Inferior parietal cortex (tissue), 1 donor: ENCODE measurements at regions not wholly inside any gene's neighbourhood (a gene's known extent, or its start where the extent isn't known, plus 50 kb on each side); places are given as distances from the start of the nearest gene placed in this dataset.
A peak's percentile ranks its signal among the peaks of the same experiment; 100 is the strongest.

ENCODE experiments used
- DNase-seq: peaks from one replicate; pipeline ENCODE4 v3.0.0-alpha.2; 2016; ENCODE audit errors: extremely low spot score

DNA sequence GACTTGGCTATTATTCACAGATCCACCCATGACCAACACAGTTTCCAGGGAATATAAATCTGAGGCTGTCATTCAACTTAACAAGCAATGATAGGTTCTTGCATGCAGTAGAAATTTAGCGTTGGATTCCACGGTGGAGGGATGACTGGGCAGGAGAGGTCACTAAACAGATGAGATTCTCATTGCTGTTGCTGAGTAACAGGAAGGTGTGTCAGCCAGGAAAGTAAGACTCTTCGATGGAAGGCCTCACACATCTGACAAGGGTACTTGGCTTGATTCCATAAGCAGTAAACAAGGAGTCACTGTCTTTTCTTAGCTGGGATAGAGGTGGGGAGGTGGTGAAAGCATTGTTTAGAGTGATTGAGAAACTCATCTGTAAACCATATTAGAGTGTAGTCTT lies 1152.0 kb downstream of the SORCS3 start:
- DNase-seq, result no peak

DNA sequence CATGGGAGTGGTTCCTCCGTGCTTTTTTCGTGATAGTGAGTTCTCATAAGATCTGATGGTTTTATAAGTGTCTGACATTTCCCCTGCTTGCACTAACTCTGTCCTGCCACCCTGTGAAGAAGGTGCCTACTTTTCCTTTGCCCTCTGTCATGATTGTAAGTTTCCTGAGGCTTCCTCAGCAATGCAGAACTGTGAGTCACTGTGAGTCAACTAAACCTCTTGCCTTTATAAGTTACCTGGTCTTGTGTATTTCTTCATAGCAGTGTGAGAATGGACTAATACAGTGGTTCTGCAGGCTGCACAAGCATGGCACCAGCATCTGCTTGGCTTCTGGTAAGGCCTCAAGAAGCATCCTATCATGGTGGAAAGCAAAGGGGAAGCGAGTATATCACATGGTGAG lies 1144.6 kb downstream of the SORCS3 start:
- DNase-seq, result no peak

DNA sequence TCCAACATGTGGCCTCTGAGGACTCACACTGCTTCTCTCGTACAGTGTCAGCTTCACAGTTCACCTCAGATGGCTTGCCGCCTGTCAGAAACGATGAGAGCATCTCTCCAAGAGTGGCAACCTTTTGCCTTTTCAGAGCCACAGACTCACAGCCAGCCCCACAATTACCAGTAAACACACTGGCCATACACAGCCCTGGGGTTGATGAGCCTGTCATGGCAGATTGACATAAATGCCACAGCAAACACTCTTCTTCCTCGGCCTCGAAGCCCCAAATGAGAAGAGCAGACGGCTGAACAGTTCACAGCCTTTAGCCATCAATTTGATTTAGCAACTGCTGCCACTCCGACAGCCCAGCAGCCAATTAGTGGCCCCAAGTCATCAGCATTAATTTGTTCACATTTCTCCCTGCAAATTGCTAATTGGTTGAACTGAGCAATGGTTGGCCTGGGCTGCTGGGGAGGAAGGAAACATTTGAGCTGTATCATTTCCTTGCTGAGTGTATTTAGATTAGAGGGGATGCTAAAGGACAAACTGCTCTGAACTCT lies 1142.9 kb downstream of the SORCS3 start:
- no peak for DNase-seq

DNA sequence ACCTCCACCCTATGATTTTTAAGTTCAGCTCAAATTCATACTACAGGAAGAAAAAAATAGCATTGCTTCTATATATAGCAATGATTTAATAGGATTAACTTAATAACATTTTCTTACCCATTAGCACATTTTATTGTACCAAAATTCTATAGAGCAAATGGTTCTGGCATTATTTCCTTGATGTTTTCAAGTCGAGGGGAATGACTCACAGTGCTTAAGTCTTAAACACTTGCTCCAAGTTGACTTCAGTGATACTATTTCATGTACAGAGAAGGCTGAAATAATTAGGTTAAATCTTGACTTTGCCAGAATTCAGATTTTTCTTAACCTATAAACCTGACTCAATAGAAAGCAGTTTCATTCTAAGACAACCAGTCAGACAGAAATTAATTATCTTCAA lies 1133.8 kb downstream of the SORCS3 start:
- no peak for DNase-seq

DNA sequence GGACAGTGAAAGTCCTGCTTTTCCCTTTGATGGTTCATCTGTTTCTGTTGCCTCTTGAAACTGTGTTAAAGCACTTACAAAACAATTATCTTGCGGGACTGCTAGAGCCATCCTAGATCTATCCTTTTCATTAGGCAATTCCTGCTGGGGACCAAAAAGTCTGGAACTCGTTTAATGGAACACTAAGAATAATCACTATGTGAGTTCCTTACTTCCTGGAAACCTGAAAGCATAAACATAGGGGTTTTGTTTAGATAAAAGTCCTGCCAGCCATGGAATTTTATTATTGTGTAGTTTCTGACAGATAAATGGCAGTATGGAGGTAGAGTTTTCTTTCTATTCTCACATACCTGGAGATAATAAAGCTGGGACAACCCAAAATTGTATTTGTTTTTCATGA lies 1133.3 kb downstream of the SORCS3 start:
- no peak for DNase-seq

DNA sequence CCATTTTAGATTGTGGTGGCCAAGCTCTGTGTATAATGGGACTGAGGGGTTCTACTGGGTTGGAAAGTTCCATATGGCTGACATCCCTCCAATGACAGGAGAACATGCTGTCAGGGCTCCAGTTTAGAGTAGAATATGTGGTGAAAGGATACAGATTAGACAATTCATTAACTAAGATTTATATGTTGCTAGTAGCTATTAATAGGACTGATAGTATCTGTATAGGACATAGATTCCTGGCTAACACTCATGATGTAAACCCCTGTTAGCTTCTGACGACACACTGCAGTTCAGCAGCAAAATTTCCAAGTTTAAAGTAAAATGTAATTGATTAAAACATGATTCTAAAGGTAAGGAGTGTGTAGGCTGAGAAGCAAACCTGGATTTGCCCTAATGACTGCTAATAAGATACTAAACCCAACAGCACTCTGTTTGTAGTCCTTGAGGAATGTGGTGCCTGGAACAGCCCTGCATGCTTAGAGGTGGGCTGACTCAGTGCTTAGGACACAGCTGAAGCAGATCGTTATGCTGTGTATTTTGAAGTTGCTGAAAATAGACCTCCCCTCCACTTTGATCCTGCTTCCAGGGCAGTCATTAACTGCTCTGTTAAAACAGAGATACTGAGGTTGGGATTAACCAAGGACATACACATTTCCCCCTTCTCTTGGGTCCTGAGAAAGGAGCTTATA lies 1129.6 kb downstream of the SORCS3 start:
- DNase-seq, result no peak

DNA sequence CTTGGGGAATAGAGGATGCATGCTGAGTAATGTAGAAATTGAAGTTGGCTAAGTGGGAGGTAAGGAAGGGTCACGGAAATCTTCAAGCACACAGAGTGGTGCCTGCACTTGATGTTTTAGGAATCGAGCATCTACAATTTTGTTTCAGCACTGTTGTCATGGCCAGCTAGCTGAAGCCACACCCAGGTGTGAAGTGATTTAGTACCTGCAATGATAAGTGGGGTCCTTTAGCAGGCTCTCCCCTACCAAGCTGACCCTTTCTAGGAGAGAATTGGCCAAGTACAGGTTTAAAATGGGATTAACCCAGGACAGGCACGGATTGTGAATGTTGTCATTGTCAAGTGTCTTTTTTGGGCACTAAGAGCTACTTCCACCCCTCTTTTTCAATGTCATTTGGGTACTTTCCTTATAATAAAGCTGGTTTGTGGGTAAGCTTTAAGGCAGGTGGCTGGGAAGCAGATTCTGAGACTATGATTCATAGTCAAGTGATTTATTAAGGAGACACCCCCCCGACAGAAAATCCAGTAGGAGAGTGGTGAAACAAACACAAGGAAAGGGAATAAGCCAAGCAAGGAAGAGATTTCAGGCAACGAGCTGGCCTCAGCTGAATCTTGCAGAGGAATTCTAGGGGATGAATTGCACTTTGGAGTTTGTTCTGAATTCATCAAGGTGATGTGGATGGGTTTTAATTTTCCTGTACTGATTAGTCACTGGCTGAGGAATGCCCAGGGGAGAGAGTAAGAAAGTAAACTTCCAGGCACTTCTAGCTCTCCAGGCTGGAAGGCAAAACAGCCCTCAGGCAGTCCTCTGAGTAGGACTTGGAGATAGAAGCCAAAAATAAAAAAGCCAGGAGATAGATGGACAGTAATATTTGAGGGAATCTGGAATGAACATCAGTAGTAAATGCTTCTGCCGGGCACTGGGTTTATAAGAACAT lies 1128.4 kb downstream of the SORCS3 start:
- DNase-seq, result no peak

DNA sequence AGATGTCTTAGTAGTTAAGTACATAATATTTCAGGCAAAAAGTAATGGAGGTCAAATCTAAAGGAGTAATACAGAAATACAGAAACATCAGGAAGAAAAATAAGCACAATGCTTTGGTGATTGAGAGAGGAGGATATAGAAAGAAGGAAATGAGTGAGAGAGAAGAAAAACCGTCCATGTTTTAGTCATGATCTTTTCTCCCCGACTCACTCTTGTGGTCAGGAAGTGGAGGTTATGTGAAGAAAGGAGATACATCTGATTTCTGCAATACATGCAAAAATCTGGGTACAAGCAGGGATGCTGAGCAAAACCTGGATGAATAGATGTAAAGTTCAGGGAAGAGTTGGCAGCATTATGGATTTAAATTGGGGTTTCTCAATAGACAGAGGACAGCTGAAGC lies 1122.5 kb downstream of the SORCS3 start:
- no peak for DNase-seq

DNA sequence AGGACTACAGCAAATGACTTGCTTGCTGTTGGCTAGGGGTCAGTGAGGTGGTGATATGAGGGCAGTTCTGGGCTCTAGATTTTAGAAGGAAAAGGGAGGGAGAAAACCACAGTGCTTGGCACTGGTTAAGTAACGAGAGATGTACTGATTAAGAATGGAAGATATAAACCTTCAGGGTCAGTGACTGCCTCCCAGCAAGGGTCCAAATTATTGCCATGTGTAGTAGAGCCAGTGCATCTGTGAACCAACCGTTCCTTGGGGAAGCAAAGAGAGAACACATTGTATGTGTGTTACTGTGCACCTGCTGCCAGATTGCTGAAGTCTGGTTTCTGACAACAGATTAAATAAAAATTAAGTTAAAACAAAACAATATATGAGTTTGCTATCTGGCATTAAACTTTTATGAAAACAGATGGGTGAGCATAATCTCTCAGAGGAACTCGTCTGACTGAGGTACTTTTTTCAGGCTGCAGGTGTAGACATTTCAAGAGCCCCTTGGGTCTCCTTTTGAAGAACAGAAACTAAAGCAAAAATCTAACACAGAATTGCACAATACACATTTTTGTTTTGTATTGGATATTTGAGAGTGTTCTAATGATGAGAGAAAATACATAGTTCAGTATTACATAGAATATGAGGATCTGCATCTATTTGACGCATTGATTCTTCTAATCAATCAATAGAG lies 1120.6 kb downstream of the SORCS3 start:
- no peak for DNase-seq

DNA sequence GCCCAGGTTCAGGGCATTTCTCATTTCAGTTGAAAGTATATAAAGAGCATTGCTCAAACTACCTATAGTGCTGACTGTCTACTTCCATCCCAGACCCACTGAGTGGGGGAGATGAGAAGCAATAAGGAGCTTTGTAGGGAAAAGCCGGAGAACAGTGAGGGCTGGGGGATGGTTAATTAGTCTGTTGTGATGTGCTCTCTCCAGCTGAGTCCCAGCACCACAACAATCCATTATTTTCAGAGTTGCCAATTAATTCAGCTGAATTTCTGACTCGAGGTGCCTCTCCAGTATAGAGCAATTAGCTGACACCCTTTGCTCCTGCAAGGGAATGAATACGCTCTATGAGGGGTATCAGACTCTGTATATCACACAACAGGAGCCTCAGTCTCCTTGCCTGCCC lies 1118.6 kb downstream of the SORCS3 start:
- DNase-seq, result no peak

DNA sequence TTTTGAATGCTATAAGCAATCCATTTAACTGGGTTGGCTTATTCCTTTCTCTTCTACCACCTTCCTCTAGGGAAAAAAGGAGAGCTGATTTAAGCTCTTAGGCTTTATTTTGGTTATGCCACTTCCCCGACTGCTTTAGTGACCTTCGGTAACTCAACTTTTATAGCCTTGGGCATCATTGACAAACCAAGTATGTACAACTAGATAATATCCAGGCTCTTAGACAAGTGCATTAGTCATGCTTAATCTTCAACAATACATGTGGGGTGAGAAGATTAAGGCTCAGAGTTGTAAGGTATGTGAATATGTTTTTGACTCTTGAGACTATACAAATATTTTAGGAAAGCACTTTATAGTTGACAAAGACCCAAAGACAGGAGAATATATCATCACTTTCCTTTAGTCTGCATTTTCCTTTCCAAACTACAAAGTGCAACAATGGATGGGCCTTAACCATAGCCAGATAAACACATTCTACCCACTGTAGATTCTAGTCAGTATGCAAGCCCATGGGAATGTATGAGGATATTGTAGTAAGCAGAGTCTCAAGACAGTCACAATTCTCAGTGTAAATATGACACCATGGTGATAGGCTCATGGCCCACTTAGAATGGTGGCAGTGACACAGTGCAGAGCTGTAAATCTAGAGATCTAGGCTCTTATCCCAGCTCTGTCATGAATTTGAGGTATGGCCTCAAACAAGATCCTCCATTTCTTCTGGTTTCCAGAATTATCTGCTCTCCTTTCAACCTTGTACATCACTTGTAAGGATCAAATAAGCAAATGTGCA lies 1117.3 kb downstream of the SORCS3 start:
- no peak for DNase-seq

DNA sequence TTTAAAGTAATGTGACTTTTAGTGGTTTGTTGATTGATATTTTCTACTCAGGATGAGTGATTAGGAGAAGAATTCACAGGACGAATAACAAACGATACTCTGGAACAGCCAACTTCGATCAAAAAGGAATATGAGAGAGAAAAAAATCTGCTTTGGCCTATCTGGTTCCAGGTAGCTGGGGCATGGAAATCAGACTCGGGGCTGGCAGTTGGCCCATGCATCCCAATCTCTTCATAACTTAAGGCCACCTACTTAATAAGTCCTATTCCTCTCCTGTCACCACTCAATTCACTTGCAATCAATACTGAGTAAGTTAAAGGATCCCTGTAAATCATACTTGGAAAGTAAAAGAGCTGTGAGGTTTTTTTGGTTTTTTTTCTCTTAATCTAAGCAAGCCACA lies 1116.2 kb downstream of the SORCS3 start:
- no peak for DNase-seq

DNA sequence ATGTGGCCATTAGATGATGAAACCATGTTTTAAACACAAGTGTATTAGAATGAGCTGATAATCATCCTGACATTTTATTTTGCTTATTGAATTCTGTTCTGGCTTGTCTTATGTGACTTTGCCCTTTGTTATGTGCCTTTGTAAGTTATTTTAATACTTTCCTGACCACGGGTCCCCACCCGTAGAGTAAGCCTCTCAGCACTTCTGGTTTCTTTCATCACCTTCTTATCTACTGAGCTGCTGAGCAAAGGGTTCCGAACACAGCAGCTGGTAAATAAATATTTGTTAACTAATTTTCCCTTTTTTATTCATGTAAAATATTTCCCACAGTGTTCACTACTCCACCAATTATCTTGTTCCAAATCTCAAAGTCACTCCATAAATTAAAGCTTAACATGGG lies 1115.3 kb downstream of the SORCS3 start:
- DNase-seq, result no peak

DNA sequence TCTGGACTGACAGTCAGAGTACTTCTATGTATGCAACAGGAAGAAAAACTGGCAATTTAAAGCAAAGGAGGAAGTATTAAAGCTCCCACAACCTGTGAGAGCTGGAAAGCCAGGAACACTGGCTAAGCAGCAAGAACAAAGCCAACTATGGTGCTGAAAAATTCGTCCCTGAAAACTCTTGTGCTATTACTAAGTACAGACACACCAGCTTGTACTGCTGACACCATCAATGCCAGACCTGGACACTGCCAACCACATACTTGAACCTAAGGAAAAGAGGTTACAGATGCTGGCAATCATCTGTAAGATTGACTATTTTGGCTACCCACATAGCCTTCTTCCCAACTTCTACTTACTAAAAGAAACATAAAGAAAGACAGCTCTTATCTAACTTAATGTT lies 1110.6 kb downstream of the SORCS3 start:
- no peak for DNase-seq

DNA sequence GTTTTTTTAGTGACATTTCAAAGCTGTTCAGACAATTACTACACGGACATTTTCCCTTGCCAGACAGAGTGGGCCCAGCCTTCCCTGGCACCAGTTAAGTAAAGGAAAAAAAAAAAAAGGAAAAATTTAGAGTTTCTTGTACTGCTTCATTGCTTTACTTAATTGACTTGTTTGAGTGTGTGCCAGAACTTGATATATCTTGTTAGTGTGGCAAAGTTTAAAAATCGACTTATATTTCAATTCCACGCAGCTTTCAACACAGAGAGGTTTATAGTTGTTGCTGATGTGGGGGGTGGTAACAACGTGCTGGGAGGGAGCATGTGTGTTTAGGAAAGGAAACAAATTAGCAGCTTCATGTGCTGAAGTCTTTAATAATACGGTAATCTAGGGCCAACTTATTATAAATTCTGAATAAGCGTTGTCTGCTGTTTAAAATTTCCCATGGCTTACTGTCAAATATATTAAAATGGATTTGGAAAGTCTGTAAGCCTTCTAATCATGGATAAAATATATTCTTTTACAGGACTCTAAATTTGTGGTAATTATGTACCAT lies 1104.6 kb downstream of the SORCS3 start:
- no peak for DNase-seq

DNA sequence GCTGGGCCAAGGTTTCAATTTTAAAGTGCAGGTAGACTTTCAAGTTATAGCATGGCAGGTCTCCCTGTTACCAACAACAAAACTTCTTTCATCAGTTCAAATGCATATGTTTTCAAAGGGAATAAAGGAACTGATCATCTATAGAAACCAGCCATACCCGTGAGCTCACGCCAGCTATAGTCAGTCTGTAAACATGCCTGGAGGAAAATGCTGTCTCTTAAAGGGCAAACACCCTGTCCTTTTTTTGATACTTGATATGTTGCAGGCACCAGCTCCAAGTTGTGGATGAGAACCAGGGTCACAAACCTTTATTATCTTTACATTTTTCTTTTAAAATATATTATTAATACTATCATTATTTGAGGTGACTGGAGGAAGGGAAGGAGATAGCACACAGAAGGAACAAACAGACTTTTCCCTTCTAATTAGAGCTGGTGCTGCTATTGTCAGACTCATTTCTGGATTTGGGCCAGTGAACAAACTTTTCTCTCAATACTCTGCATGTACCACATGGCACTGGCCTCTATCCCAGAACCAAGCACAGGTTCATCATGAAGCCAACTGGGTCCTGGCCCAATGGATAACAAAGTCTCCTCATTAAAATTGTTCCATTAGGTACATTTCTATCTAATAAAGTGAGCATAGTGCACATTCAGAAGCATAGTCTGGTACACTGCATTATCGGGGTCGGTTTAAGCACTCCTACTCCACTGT lies 1102.4 kb downstream of the SORCS3 start:
- peak; percentile 17 for DNase-seq

DNA sequence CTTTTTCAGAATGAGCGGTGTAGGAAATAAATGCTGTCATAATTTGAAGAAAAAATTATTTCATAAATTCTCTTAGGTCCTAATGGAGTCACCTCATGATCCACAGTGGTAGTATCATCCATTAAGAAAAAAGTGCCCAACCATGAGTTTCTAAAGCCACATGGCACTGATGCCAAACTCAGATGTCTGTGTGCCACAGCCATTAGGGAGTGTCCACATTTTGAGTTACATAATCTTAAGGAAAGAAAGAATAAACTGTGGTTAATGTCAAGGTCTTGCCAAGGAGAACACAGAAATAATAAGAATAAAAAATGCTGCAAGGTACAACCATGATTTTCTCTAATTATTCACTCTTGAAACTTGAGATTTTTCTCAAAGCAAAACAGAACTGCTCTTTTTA lies 1101.8 kb downstream of the SORCS3 start:
- DNase-seq, result no peak

DNA sequence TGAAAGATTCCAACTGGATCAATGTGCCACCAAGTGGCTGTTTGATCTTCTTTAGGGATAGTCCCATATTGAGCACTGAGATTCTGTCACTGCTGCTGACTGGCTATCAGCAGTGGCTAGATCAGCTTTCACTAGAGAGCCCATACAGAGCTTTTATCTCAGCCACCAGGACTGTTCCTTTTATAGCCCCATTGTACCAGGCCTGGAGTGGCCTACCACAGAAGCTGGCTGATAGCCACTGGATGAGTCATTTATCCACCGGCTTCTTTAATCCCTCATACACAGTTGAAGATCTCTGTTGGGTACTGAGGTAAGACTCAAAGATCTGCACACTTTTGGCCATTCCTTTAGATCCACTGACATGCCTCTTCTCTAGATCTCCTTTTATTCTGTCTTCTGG lies 1101.1 kb downstream of the SORCS3 start:
- no peak for DNase-seq

DNA sequence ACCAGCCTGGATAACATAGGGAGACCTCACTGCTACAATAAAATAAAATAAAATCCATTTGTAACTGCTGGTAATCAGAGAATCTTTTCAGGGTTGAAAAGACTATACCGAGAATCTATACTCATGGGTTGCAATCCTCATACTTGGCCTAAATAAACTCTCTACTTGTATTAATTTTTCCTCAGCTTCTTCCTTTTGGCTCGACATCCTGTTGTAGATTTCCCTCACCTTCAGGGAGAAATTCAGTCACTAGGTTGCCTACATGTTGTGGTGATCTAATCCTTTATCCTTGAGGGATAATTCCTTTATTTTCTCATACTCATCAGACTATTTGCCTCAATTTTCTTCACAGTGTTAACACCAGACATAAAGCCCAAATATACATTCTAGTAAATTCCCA lies 1093.4 kb downstream of the SORCS3 start:
- no peak for DNase-seq

DNA sequence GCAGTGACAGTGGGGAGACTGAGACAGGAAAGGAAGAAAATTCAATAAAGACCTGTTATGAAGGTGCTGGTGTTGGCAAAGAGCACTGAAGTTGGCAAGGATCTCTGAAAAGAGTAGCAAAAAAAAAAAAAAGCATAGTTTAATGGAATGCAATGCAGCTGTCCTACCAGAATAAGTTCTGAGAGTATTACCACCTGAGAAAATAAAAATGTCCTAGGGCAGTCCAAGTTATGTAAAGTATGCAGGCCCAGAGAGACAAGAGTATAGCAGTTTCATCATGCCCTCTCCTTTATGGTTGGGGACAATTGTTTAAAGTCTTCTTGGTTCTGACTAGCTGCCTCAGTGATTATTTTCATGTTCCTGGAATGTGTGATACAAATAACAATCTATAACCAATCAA lies 1092.8 kb downstream of the SORCS3 start:
- no peak for DNase-seq

DNA sequence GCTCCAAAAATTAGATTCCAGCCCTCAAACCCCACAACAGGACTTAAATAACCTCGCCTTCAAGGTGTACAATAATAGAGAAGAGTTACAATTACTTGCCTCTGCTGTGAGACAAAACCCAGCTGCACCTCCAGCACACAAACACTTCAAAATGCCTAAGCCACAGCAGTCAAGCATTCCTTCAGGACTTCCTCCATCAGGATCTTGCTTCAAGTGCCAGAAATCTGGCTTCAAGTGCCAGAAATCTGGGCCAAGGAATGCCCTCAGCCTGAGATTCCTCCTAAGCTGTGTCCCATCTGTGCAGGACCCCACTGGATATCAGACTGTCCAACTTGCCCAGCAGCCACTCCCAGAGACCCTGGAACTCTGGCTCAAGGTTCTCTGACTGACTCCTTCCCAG lies 1088.3 kb downstream of the SORCS3 start:
- no peak for DNase-seq
